ENCODE measurements at regions not wholly inside any gene's neighbourhood (a gene's known extent, or its start where the extent isn't known, plus 50 kb on each side); places are given as distances from the start of the nearest gene placed in this dataset.

- H3K27ac ChIP-seq = no peak overlapping the region
- H3K4me1 ChIP-seq = no peaks in the 10 kb centered on the region
- DNase-seq = no peak
- no peaks in the 10 kb centered on the region for H3K9me3 ChIP-seq
- no peaks in the 10 kb centered on the region for H3K27me3 ChIP-seq
- no peaks in the 10 kb centered on the region for H3K36me3 ChIP-seq
- WGBS, 2 donors = 69 to 75% methylated on average over 3 of the region's 3 CpGs
- intact Hi-C loops (cut with DNase I) = no loop called here
- no peak for TF ChIP-seq POLR2A (IDR thresholded peaks at IDR 0.05)
- TF ChIP-seq, protein P1, sequence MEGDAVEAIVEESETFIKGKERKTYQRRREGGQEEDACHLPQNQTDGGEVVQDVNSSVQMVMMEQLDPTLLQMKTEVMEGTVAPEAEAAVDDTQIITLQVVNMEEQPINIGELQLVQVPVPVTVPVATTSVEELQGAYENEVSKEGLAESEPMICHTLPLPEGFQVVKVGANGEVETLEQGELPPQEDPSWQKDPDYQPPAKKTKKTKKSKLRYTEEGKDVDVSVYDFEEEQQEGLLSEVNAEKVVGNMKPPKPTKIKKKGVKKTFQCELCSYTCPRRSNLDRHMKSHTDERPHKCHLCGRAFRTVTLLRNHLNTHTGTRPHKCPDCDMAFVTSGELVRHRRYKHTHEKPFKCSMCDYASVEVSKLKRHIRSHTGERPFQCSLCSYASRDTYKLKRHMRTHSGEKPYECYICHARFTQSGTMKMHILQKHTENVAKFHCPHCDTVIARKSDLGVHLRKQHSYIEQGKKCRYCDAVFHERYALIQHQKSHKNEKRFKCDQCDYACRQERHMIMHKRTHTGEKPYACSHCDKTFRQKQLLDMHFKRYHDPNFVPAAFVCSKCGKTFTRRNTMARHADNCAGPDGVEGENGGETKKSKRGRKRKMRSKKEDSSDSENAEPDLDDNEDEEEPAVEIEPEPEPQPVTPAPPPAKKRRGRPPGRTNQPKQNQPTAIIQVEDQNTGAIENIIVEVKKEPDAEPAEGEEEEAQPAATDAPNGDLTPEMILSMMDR (IDR thresholded peaks at IDR 0.05) = no peak
- no peak overlapping the region for H3K4me3 ChIP-seq
Measured at GRCh38 chr4:135515295-135515694, 1313.7 kb upstream of the PABPC4L start.

- TF ChIP-seq, protein P1 (IDR thresholded peaks at IDR 0.05) = no peak
- no peak for TF ChIP-seq POLR2A (IDR thresholded peaks at IDR 0.05)
- no peaks in the 10 kb centered on the region for H3K27me3 ChIP-seq
- H3K36me3 ChIP-seq = no peaks in the 10 kb centered on the region
- WGBS, 2 donors = 33 to 50% methylated on average over 1 of the region's 1 CpG
- H3K4me1 ChIP-seq = no peaks in the 10 kb centered on the region
- no peak overlapping the region for H3K4me3 ChIP-seq
- DNase-seq = no peak
- H3K27ac ChIP-seq = no peak overlapping the region
- intact Hi-C loops (cut with DNase I) = no loop called here
- H3K9me3 ChIP-seq = no peaks in the 10 kb centered on the region
Measured at GRCh38 chr4:135510582-135510981, 1309.0 kb upstream of the PABPC4L start.

- Histone ChIP-seq H3K27me3 (no peaks in the 10 kb centered on the region), H3K4me3 (no peak overlapping the region), H3K4me1 (no peaks in the 10 kb centered on the region), H3K27ac (no peak overlapping the region), H3K9me3 (no peaks in the 10 kb centered on the region), H3K36me3 (no peaks in the 10 kb centered on the region)
- 48 to 50% methylated on average over 4 of the region's 4 CpGs for WGBS, 2 donors
- intact Hi-C loops (cut with DNase I) = no loop called here
- no peak for TF ChIP-seq POLR2A (IDR thresholded peaks at IDR 0.05)
- TF ChIP-seq, protein P1 (IDR thresholded peaks at IDR 0.05) = no peak
- DNase-seq = no peak
Measured at GRCh38 chr4:135508006-135508714, 1306.6 kb upstream of the PABPC4L start.

DNA sequence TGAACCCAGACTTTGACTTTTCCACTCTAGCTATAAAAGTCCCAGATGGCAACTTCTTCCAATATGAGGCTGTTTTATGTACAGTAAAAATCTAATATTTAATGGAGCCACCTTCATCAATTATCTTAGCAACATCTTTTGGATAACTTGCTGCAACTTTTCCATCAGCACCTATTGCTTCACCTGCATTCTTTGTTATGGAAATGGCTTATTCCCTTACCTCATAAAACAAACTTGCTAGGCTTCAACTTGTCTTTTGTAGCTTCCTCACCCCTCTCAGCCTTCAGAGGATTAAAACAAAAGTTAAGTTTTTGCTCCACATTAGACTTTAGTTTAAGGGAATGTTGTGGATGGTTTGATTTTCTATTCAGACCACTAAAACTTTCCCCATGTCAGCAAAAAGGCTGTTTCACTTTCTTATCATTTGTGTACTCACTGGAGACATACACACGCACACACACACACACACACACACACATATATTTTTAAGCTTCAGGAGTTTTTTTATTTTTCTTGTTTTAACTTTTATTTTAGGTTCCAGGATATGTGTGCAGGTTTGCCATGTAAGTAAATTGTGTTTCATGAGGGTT, 1296.1 kb upstream of the PABPC4L start:
- no peak overlapping the region for H3K4me3 ChIP-seq
- H3K4me1 ChIP-seq = no peaks in the 10 kb centered on the region
- no peak for DNase-seq
- no peaks in the 10 kb centered on the region for H3K9me3 ChIP-seq
- intact Hi-C loops (cut with DNase I) = no loop called here
- no peaks in the 10 kb centered on the region for H3K27me3 ChIP-seq
- no peaks in the 10 kb centered on the region for H3K36me3 ChIP-seq
- H3K27ac ChIP-seq = no peak overlapping the region
- TF ChIP-seq, protein P1 (IDR thresholded peaks at IDR 0.05) = no peak
- TF ChIP-seq POLR2A (IDR thresholded peaks at IDR 0.05) = no peak
- 44 to 54% methylated on average over 1 of the region's 1 CpG for WGBS, 2 donors

GRCh38 chr4:135492439-135492838, 1290.8 kb upstream of the PABPC4L start:
- H3K9me3 ChIP-seq = no peaks in the 10 kb centered on the region
- intact Hi-C loops (cut with DNase I) = no loop called here
- no peak overlapping the region for H3K27ac ChIP-seq
- H3K4me3 ChIP-seq = no peak overlapping the region
- no peaks in the 10 kb centered on the region for H3K36me3 ChIP-seq
- TF ChIP-seq, protein P1 (IDR thresholded peaks at IDR 0.05) = no peak
- no peak for TF ChIP-seq POLR2A (IDR thresholded peaks at IDR 0.05)
- no peak for DNase-seq
- 69 to 70% methylated on average over 2 of the region's 2 CpGs for WGBS, 2 donors
- no peaks in the 10 kb centered on the region for H3K27me3 ChIP-seq
- no peaks in the 10 kb centered on the region for H3K4me1 ChIP-seq
